IMR-90 (cell line): ENCODE measurements at regions not wholly inside any gene's neighbourhood (a gene's known extent, or its start where the extent isn't known, plus 50 kb on each side); places are given as distances from the start of the nearest gene placed in this dataset.

Experiments
- ATAC-seq: fragments of 200-7000 bp; cut with Tn5 transposase; 2 replicates; pipeline ENCODE4 v1.9.1; 2020; ENCODE audit warnings: low read depth, mild to moderate bottlenecking, moderate library complexity
- BruUV-seq: library from RNA; stranded (reverse); fragments of 400-500 nt; replicated peaks from 2 replicates; lab custom pipeline; 2021; lab: Mats Ljungman, UMichigan
- CTCF ChIA-PET: fragments of 300-600 bp; formaldehyde crosslinking; extraction: SDS; loops from one replicate; lab custom pipeline; 2021; ENCODE audit warnings: antibody characterized with exemption; lab: Yijun Ruan, JAX
- POLR2A ChIA-PET: fragments of 300-600 bp; sonication (Branson Sonifier 250); formaldehyde crosslinking; loops from one replicate; lab custom pipeline; 2022; ENCODE audit warnings: antibody characterized with exemption; ENCODE audit not compliant: unreplicated experiment; lab: Charles Lee
- DNase-seq: peaks from one replicate; pipeline ENCODE4 v3.0.0; 2013
- H2AFZ ChIP-seq: replicated peaks from 2 replicates; pipeline ENCODE3; 2013; ENCODE audit warnings: low read length, mild to moderate bottlenecking; ENCODE audit not compliant: poor library complexity
- H2AK5ac ChIP-seq: 2 replicates; pipeline ENCODE4 v1.6.1; 2013; ENCODE audit warnings: low read depth, low read length, inconsistent platforms
- H2AK9ac ChIP-seq: replicated peaks from 2 replicates; pipeline ENCODE3; 2013; ENCODE audit warnings: mild to moderate bottlenecking, low read depth, low read length, moderate library complexity; ENCODE audit not compliant: poor library complexity
- H2BK120ac ChIP-seq: 2 replicates; pipeline ENCODE4 v1.6.1; 2013; ENCODE audit warnings: low read depth, low read length, inconsistent platforms
- H2BK15ac ChIP-seq: 3 replicates; pipeline ENCODE4 v1.6.1; 2013; ENCODE audit warnings: low read depth, low read length, inconsistent platforms
- H2BK20ac ChIP-seq: 2 replicates; pipeline ENCODE4 v1.6.1; 2013; ENCODE audit warnings: low read depth, mild to moderate bottlenecking, inconsistent platforms, low read length, moderate library complexity
- H2BK5ac ChIP-seq: 2 replicates; pipeline ENCODE4 v1.6.1; 2013; ENCODE audit warnings: mild to moderate bottlenecking, low read depth, low read length, inconsistent platforms; ENCODE audit not compliant: poor library complexity, severe bottlenecking
- H3K14ac ChIP-seq: replicated peaks from 2 replicates; pipeline ENCODE4 v1.6.1; 2013; ENCODE audit warnings: low read depth, low read length, inconsistent platforms
- H3K18ac ChIP-seq: 2 replicates; pipeline ENCODE4 v1.6.1; 2013; ENCODE audit warnings: low read depth, low read length, control low read depth
- H3K23ac ChIP-seq: 2 replicates; pipeline ENCODE4 v1.6.1; 2013; ENCODE audit warnings: low read depth, low read length, inconsistent platforms
- H3K27ac ChIP-seq: 2 replicates; pipeline ENCODE4 v1.5.1; 2013; ENCODE audit warnings: mild to moderate bottlenecking, control low read depth, low read length; ENCODE audit not compliant: insufficient read depth
- H3K27me3 ChIP-seq: 2 replicates; pipeline ENCODE4 v1.6.1; 2013; ENCODE audit warnings: low read length; ENCODE audit not compliant: control insufficient read depth, insufficient read depth
- H3K36me3 ChIP-seq: 2 replicates; pipeline ENCODE4 v1.6.1; 2013; ENCODE audit warnings: low read length, mixed read lengths; ENCODE audit not compliant: control insufficient read depth, insufficient read depth
- H3K4ac ChIP-seq: 2 replicates; pipeline ENCODE4 v1.6.1; 2013; ENCODE audit warnings: low read depth, low read length, inconsistent platforms
- H3K4me1 ChIP-seq: 2 replicates; pipeline ENCODE4 v1.6.1; 2013; ENCODE audit warnings: low read length, mixed read lengths; ENCODE audit not compliant: control insufficient read depth, insufficient read depth
- H3K4me2 ChIP-seq: 2 replicates; pipeline ENCODE4 v1.6.1; 2013; ENCODE audit warnings: low read depth, mild to moderate bottlenecking, control low read depth, low read length, moderate library complexity
- H3K4me3 ChIP-seq: 2 replicates; pipeline ENCODE4 v1.5.1; 2013; ENCODE audit warnings: low read depth, mild to moderate bottlenecking, control low read depth, low read length, moderate library complexity; ENCODE audit not compliant: insufficient read depth
- H3K56ac ChIP-seq: 2 replicates; pipeline ENCODE4 v1.6.1; 2013; ENCODE audit warnings: low read length, inconsistent platforms; ENCODE audit not compliant: insufficient read depth; ENCODE audit errors: extremely low read depth
- H3K79me1 ChIP-seq, 2 experiments: 2 replicates each; pipeline ENCODE4 v1.6.1; 2013; ENCODE audit warnings: low read length in 2 of 2, inconsistent platforms in 1 of 2, low read depth in 1 of 2
- H3K9ac ChIP-seq: 2 replicates; pipeline ENCODE4 v1.6.1; 2013; ENCODE audit warnings: low read depth, low read length, control low read depth
- H3K9me1 ChIP-seq: 2 replicates; pipeline ENCODE4 v1.6.1; 2013; ENCODE audit warnings: low read length, inconsistent platforms; ENCODE audit not compliant: insufficient read depth
- H3K9me3 ChIP-seq: 2 replicates; pipeline ENCODE4 v1.6.1; 2013; ENCODE audit warnings: low read length; ENCODE audit not compliant: control insufficient read depth, insufficient read depth
- H4K20me1 ChIP-seq: 2 replicates; pipeline ENCODE4 v1.6.1; 2013; ENCODE audit warnings: low read length, inconsistent platforms; ENCODE audit not compliant: insufficient read depth
- H4K5ac ChIP-seq: 2 replicates; pipeline ENCODE4 v1.6.1; 2013; ENCODE audit warnings: mild to moderate bottlenecking, low read depth, low read length, control low read depth
- H4K8ac ChIP-seq, 2 experiments: 2 replicates each; pipeline ENCODE4 v1.6.1; 2013; ENCODE audit warnings: low read depth in 2 of 2, low read length in 2 of 2, control low read depth in 1 of 2, inconsistent platforms in 1 of 2
- H4K91ac ChIP-seq: 2 replicates; pipeline ENCODE4 v1.6.1; 2013; ENCODE audit warnings: low read depth, low read length, inconsistent platforms; ENCODE audit not compliant: insufficient read depth
- CEBPB ChIP-seq: IDR thresholded peaks from 2 replicates; pipeline ENCODE4 v1.6.1; 2012; ENCODE audit warnings: low read depth, low read length, improper control_type of control experiment
- CHD1 ChIP-seq: IDR thresholded peaks from 2 replicates; pipeline ENCODE4 v1.6.1; 2012; ENCODE audit warnings: low read depth, low read length, improper control_type of control experiment
- FOS ChIP-seq: fragments of 150-350 bp; IDR thresholded peaks from 2 replicates; pipeline ENCODE4 v1.6.1; 2016; ENCODE audit warnings: low read depth, low read length
- MAZ ChIP-seq: IDR thresholded peaks from 2 replicates; pipeline ENCODE4 v1.6.1; 2012; ENCODE audit warnings: low read depth, mild to moderate bottlenecking, low read length, improper control_type of control experiment, moderate library complexity, borderline replicate concordance
- MXI1 ChIP-seq: IDR thresholded peaks from 2 replicates; pipeline ENCODE4 v1.6.1; 2012; ENCODE audit warnings: low read depth, mild to moderate bottlenecking, low read length, moderate library complexity, borderline replicate concordance
- NFE2L2 ChIP-seq: fragments of 150-350 bp; IDR thresholded peaks from 2 replicates; pipeline ENCODE4 v1.6.1; 2016; ENCODE audit warnings: low read depth, mild to moderate bottlenecking, low read length
- POLR2A ChIP-seq: IDR thresholded peaks from 2 replicates; pipeline ENCODE4 v1.6.1; 2012; ENCODE audit warnings: mild to moderate bottlenecking, low read depth, low read length
- RAD21 ChIP-seq: IDR thresholded peaks from 2 replicates; pipeline ENCODE4 v1.6.1; 2012; ENCODE audit warnings: low read length, improper control_type of control experiment
- RCOR1 ChIP-seq: IDR thresholded peaks from 2 replicates; pipeline ENCODE4 v1.6.1; 2012; ENCODE audit warnings: mild to moderate bottlenecking, low read length, improper control_type of control experiment; ENCODE audit not compliant: insufficient replicate concordance
- RFX5 ChIP-seq: IDR thresholded peaks from 2 replicates; pipeline ENCODE4 v1.8.0; 2012; ENCODE audit warnings: low read depth, mild to moderate bottlenecking, low read length, moderate library complexity
- WGBS, 2 experiments: methylation state at CpG; one replicate each; pipeline versions ENCODE4 v1.1.5 to v1.1.7; 2013; ENCODE audit warnings: missing lambda C conversion rate in 2 of 2; ENCODE audit not compliant: insufficient read length in 1 of 2; ENCODE audit errors: extremely low coverage in 2 of 2; 5-methylcytosine and 5-hydroxymethylcytosine counted together
- dilution Hi-C: fragments of 300-500 bp; cut with HindIII; formaldehyde crosslinking; loops from one replicate; pipeline ENCODE4 v1.14.3; 2018; ENCODE audit warnings: low sequenced_read_pairs; ENCODE audit not compliant: unreplicated experiment
- in situ Hi-C: fragments of 300-500 bp; cut with MboI; formaldehyde crosslinking; loops from 3 replicates; pipeline ENCODE4 v1.14.3; 2019; ENCODE audit warnings: low sequenced_read_pairs, inconsistent platforms, mixed read lengths
- intact Hi-C: fragments of 100-400 bp; cut with micrococcal nuclease; formaldehyde crosslinking; loops from 2 replicates; pipeline ENCODE4 v1.10.0; 2022
- TF ChIP-seq, protein P1 (sequence below): fragments of 150-350 bp; IDR thresholded peaks from 2 replicates; pipeline ENCODE4 v1.6.1; 2016; ENCODE audit warnings: low read depth, mild to moderate bottlenecking, low read length, moderate library complexity, borderline replicate concordance
- TF ChIP-seq, protein P2 (sequence below): fragments of 150-350 bp; IDR thresholded peaks from 2 replicates; pipeline ENCODE4 v1.6.1; 2017; ENCODE audit warnings: mild to moderate bottlenecking, antibody characterized with exemption, low read length, low read depth

DNA sequence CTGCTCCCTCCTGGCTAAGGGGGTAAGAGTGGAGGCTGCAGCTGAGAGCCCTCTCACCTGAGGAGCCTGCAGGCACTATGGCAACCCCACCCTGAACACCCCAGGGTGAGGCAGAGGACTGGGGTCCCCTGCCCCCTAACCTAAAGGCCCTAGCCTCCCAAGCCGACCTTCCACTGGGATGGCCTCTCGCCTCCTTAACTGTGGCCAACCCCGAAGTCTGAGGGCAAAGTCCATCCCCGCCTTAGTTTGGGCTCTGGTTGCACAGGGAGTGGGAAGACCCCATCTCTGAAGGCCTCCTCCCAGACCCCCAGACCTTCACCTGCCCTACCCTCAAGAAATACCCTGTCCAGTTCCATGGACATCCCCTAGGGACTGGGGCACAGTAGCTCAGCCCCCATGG is 100.6 kb upstream of the PRR23E start:
- no peak overlapping the region for H3K4me2 ChIP-seq
- H3K36me3 ChIP-seq: no peaks in the 10 kb centered on the region
- H4K91ac ChIP-seq: no peak overlapping the region
- no peak overlapping the region for H3K14ac ChIP-seq
- no peak overlapping the region for H4K8ac ChIP-seq
- no peak overlapping the region for H2AK9ac ChIP-seq
- H3K9me3 ChIP-seq: no peaks in the 10 kb centered on the region
- H2AFZ ChIP-seq: no peak overlapping the region
- no peak overlapping the region for H2BK5ac ChIP-seq
- no peak overlapping the region for H3K27ac ChIP-seq
- H3K23ac ChIP-seq: no peak overlapping the region
- H3K4me3 ChIP-seq: no peak overlapping the region
- no peaks in the 10 kb centered on the region for H4K20me1 ChIP-seq
- TF ChIP-seq MXI1 (no peak), MAZ (no peak), CHD1 (no peak), RAD21 (no peak), RCOR1 (no peak), NFE2L2 (no peak), POLR2A (no peak), RFX5 (no peak), CEBPB (no peak), FOS (no peak)
- TF ChIP-seq, protein P1, sequence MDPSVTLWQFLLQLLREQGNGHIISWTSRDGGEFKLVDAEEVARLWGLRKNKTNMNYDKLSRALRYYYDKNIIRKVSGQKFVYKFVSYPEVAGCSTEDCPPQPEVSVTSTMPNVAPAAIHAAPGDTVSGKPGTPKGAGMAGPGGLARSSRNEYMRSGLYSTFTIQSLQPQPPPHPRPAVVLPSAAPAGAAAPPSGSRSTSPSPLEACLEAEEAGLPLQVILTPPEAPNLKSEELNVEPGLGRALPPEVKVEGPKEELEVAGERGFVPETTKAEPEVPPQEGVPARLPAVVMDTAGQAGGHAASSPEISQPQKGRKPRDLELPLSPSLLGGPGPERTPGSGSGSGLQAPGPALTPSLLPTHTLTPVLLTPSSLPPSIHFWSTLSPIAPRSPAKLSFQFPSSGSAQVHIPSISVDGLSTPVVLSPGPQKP: no peak
- TF ChIP-seq, protein P2, sequence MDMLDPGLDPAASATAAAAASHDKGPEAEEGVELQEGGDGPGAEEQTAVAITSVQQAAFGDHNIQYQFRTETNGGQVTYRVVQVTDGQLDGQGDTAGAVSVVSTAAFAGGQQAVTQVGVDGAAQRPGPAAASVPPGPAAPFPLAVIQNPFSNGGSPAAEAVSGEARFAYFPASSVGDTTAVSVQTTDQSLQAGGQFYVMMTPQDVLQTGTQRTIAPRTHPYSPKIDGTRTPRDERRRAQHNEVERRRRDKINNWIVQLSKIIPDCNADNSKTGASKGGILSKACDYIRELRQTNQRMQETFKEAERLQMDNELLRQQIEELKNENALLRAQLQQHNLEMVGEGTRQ: no peak
- H4K5ac ChIP-seq: no peak overlapping the region
- no peak overlapping the region for H2BK20ac ChIP-seq
- BruUV-seq: no TSS peak
- H2BK15ac ChIP-seq: no peak overlapping the region
- ATAC-seq (no peak), DNase-seq (no peak)
- no peak overlapping the region for H2AK5ac ChIP-seq
- H3K18ac ChIP-seq: no peak overlapping the region
- WGBS, 2 experiments: 60% methylated on average over 1 of the region's 4 CpGs; no CpG with 5 or more reads in 1 of the 2 experiments
- H3K27me3 ChIP-seq: peaks cover 31% of the 10 kb centered on the region
- no peak overlapping the region for H2BK120ac ChIP-seq
- CTCF ChIA-PET: no interaction called here
- H3K9ac ChIP-seq: no peak overlapping the region
- no peak overlapping the region for H3K4ac ChIP-seq
- dilution Hi-C loops (no loop called here), in situ Hi-C loops (no loop called here), intact Hi-C loops (no loop called here)
- no peaks in the 10 kb centered on the region for H3K79me1 ChIP-seq
- H3K56ac ChIP-seq: no peak overlapping the region
- H3K9me1 ChIP-seq: no peaks in the 10 kb centered on the region
- POLR2A ChIA-PET: no interaction called here
- no peaks in the 10 kb centered on the region for H3K4me1 ChIP-seq
